GM04503 (cell line): ENCODE measurements at regions not wholly inside any gene's neighbourhood (a gene's known extent, or its start where the extent isn't known, plus 50 kb on each side); places are given as distances from the start of the nearest gene placed in this dataset.

Experiments
- DNase-seq: peaks from one replicate; pipeline ENCODE4 v3.0.0-alpha.2; 2012; ENCODE audit warnings: low read depth

GRCh38 chr2:120515759-120516678 lies 170.1 kb downstream of the INHBB start:
- no peak for DNase-seq

GRCh38 chr2:120516679-120517314 lies 170.9 kb downstream of the INHBB start:
- DNase-seq = no peak

GRCh38 chr2:120517751-120518469 lies 172.0 kb downstream of the INHBB start:
- no peak for DNase-seq

GRCh38 chr2:120518819-120519218 lies 172.9 kb downstream of the INHBB start:
- no peak for DNase-seq

GRCh38 chr2:120519469-120519868 lies 173.5 kb downstream of the INHBB start:
- DNase-seq = no peak

- no peak for DNase-seq
Observed at GRCh38 chr2:120520454-120520853, 174.5 kb downstream of the INHBB start.

- DNase-seq = no peak
Observed at GRCh38 chr2:120520929-120521912, 175.3 kb downstream of the INHBB start.

- no peak for DNase-seq
Observed at GRCh38 chr2:120522151-120522751, 176.3 kb downstream of the INHBB start.

- DNase-seq = no peak
Observed at GRCh38 chr2:120523766-120524165, 177.8 kb downstream of the INHBB start.

GRCh38 chr2:120524174-120524573 lies 178.2 kb downstream of the INHBB start:
- no peak for DNase-seq

GRCh38 chr2:120525056-120526046 lies 179.4 kb downstream of the INHBB start:
- DNase-seq = no peak

- DNase-seq = no peak
Observed at GRCh38 chr2:120526047-120526562, 180.2 kb downstream of the INHBB start.

GRCh38 chr2:120526997-120527945 lies 181.3 kb downstream of the INHBB start:
- no peak for DNase-seq

GRCh38 chr2:120528051-120528692 lies 182.2 kb downstream of the INHBB start:
- no peak for DNase-seq

- DNase-seq = no peak
Observed at GRCh38 chr2:120528693-120529076, 182.7 kb downstream of the INHBB start.

- DNase-seq = no peak
Observed at GRCh38 chr2:120530781-120531180, 184.8 kb downstream of the INHBB start.

GRCh38 chr2:120531365-120531764 lies 185.4 kb downstream of the INHBB start:
- no peak for DNase-seq
